ENCODE measurements at regions not wholly inside any gene's neighbourhood (a gene's known extent, or its start where the extent isn't known, plus 50 kb on each side); places are given as distances from the start of the nearest gene placed in this dataset.

GRCh38 chr3:74377669-74378068 is 236.8 kb downstream of the CNTN3 start:
- TF ChIP-seq NFYB (IDR thresholded peaks at IDR 0.05; ENCODE audit: insufficient read depth, low read depth, low read length) = no peak
- no peak for TF ChIP-seq POLR2A (IDR thresholded peaks at IDR 0.05; ENCODE audit: low read depth, low read length)
- TF ChIP-seq ZBTB11 (CRISPR knock-in tag; IDR thresholded peaks at IDR 0.05) = no peak
- no peak for TF ChIP-seq MYC (IDR thresholded peaks at IDR 0.05; ENCODE audit: insufficient read depth, insufficient read length, insufficient replicate concordance, low read length, severe bottlenecking)
- TF ChIP-seq KDM1A (IDR thresholded peaks at IDR 0.05; ENCODE audit: borderline replicate concordance) = no peak
- TF ChIP-seq CBX3 (IDR thresholded peaks at IDR 0.05; ENCODE audit: borderline replicate concordance, low read depth) = no peak
- no peak for TF ChIP-seq CTCF (IDR thresholded peaks at IDR 0.05 in 2 of 3, conservative IDR thresholded peaks at IDR 0.05 in 1 of 3; ENCODE audit: control insufficient read depth in 2 of 3, extremely low read depth in 1 of 3, insufficient read depth in 1 of 3, low read depth in 3 of 3, low read length in 3 of 3)
- no peak for TF ChIP-seq HDAC6 (IDR thresholded peaks at IDR 0.05; ENCODE audit: unreplicated experiment)
- no peak for TF ChIP-seq NFIC (IDR thresholded peaks at IDR 0.05; ENCODE audit: low read depth, low read length)
- TF ChIP-seq POLR2AphosphoS5 (IDR thresholded peaks at IDR 0.05; ENCODE audit: low read length) = no peak

Measured in GM12878 (cell line).